Fibroblast of lung (primary cell): ENCODE measurements at regions not wholly inside any gene's neighbourhood (a gene's known extent, or its start where the extent isn't known, plus 50 kb on each side); places are given as distances from the start of the nearest gene placed in this dataset.

Experiments used
- DNase-seq, 2 donors: peaks; one replicate each; pipeline versions ENCODE4 v3.0.0 to v3.0.0-alpha.2; 2010; ENCODE audit warnings: low read depth in 2 of 2
- H2AFZ ChIP-seq: 2 replicates; pipeline ENCODE4 v1.5.1; 2012; ENCODE audit warnings: low read length, control low read depth, inconsistent platforms
- H3K27ac ChIP-seq: 2 replicates; pipeline ENCODE4 v1.5.1; 2011; ENCODE audit warnings: low read length, control low read depth; ENCODE audit not compliant: insufficient read depth
- H3K27me3 ChIP-seq: 2 replicates; pipeline ENCODE4 v1.5.1; 2011; ENCODE audit warnings: mild to moderate bottlenecking, low read length; ENCODE audit not compliant: control insufficient read depth, insufficient read depth
- H3K36me3 ChIP-seq: 2 replicates; pipeline ENCODE4 v1.5.1; 2011; ENCODE audit warnings: low read length; ENCODE audit not compliant: control insufficient read depth, insufficient read depth
- H3K4me1 ChIP-seq: 2 replicates; pipeline ENCODE4 v1.5.1; 2011; ENCODE audit warnings: low read length; ENCODE audit not compliant: control insufficient read depth, insufficient read depth; ENCODE audit errors: extremely low read depth
- H3K4me2 ChIP-seq: 2 replicates; pipeline ENCODE4 v1.5.1; 2011; ENCODE audit warnings: low read length, control low read depth; ENCODE audit not compliant: insufficient read depth; ENCODE audit errors: extremely low read depth
- H3K4me3 ChIP-seq, 4 experiments: fragments of 200-600 bp in 1 of 4; sonication (generic) in 1 of 4; replicated peaks in 1 of 4; 2 replicates each; pipeline ENCODE4 v1.5.1; 2011 to 2016; ENCODE audit warnings: low read length in 4 of 4, low read depth in 3 of 4, mild to moderate bottlenecking in 3 of 4, control low read depth in 2 of 4, inconsistent platforms in 1 of 4, mixed read lengths in 1 of 4; ENCODE audit not compliant: insufficient read depth in 1 of 4; ENCODE audit errors: control extremely low read depth in 1 of 4
- H3K79me2 ChIP-seq: 2 replicates; pipeline ENCODE4 v1.5.1; 2012; ENCODE audit warnings: mild to moderate bottlenecking, low read length, inconsistent platforms; ENCODE audit not compliant: control insufficient read depth, insufficient read depth
- H3K9ac ChIP-seq: 2 replicates; pipeline ENCODE4 v1.5.1; 2011; ENCODE audit warnings: mild to moderate bottlenecking, low read length, control low read depth; ENCODE audit not compliant: insufficient read depth
- H3K9me3 ChIP-seq: 2 replicates; pipeline ENCODE4 v1.5.1; 2012; ENCODE audit warnings: low read depth, low read length; ENCODE audit not compliant: control insufficient read depth, insufficient read depth
- H4K20me1 ChIP-seq: 2 replicates; pipeline ENCODE4 v1.5.1; 2011; ENCODE audit warnings: low read length; ENCODE audit not compliant: control insufficient read depth, insufficient read depth; ENCODE audit errors: extremely low read depth
- CTCF ChIP-seq, 2 donors: IDR thresholded peaks in 1 of 2; conservative IDR thresholded peaks in 1 of 2; 1 replicate in 1 of 2; 2 replicates in 1 of 2; pipeline ENCODE4 v1.5.1; 2011 to 2012; ENCODE audit warnings: low read length in 2 of 2, control low read depth in 1 of 2, inconsistent platforms in 1 of 2, low read depth in 1 of 2, mild to moderate bottlenecking in 1 of 2
- EZH2 ChIP-seq: IDR thresholded peaks from 2 replicates; pipeline ENCODE4 v1.5.1; 2012; ENCODE audit warnings: low read length, control low read depth, mild to moderate bottlenecking; ENCODE audit errors: missing control alignments

GRCh38 chr17:73834684-73835343, 190.6 kb upstream of the SDK2 start:
- TF ChIP-seq EZH2, result no peak
- TF ChIP-seq CTCF (conservative IDR thresholded peaks at IDR 0.05 in 1 of 2, IDR thresholded peaks at IDR 0.05 in 1 of 2; ENCODE audit: low read depth in 1 of 2, low read length in 2 of 2), result no peak
- no peak overlapping the region for H3K27ac ChIP-seq
- H3K9me3 ChIP-seq, result no peaks in the 10 kb centered on the region
- H3K27me3 ChIP-seq, result no peaks in the 10 kb centered on the region
- H3K79me2 ChIP-seq, result no peaks in the 10 kb centered on the region
- no peak overlapping the region for H2AFZ ChIP-seq
- H3K9ac ChIP-seq, result no peak overlapping the region
- H3K36me3 ChIP-seq, result no peaks in the 10 kb centered on the region
- no peak for DNase-seq
- H3K4me1 ChIP-seq, result no peaks in the 10 kb centered on the region
- no peak overlapping the region for H3K4me2 ChIP-seq
- H3K4me3 ChIP-seq, result no peak overlapping the region
- no peaks in the 10 kb centered on the region for H4K20me1 ChIP-seq

GRCh38 chr17:73835605-73836004, 191.4 kb upstream of the SDK2 start:
- Histone ChIP-seq H3K9ac (no peak overlapping the region), H3K27ac (no peak overlapping the region), H3K4me3 (no peak overlapping the region), H4K20me1 (no peaks in the 10 kb centered on the region), H3K4me2 (no peak overlapping the region), H2AFZ (no peak overlapping the region), H3K79me2 (no peaks in the 10 kb centered on the region), H3K27me3 (no peaks in the 10 kb centered on the region), H3K36me3 (no peaks in the 10 kb centered on the region), H3K9me3 (no peaks in the 10 kb centered on the region), H3K4me1 (no peaks in the 10 kb centered on the region)
- no peak for DNase-seq
- TF ChIP-seq EZH2, result no peak
- TF ChIP-seq CTCF (conservative IDR thresholded peaks at IDR 0.05 in 1 of 2, IDR thresholded peaks at IDR 0.05 in 1 of 2; ENCODE audit: low read depth in 1 of 2, low read length in 2 of 2), result no peak

GRCh38 chr17:73838815-73839214, 194.6 kb upstream of the SDK2 start:
- no peaks in the 10 kb centered on the region for H3K36me3 ChIP-seq
- H2AFZ ChIP-seq, result no peak overlapping the region
- no peak overlapping the region for H3K9ac ChIP-seq
- H3K27me3 ChIP-seq, result no peaks in the 10 kb centered on the region
- H3K4me3 ChIP-seq, result no peak overlapping the region
- H3K4me2 ChIP-seq, result no peak overlapping the region
- no peaks in the 10 kb centered on the region for H3K79me2 ChIP-seq
- no peak overlapping the region for H3K27ac ChIP-seq
- H4K20me1 ChIP-seq, result no peaks in the 10 kb centered on the region
- TF ChIP-seq EZH2 (no peak), CTCF (conservative IDR thresholded peaks at IDR 0.05 in 1 of 2, IDR thresholded peaks at IDR 0.05 in 1 of 2; ENCODE audit: low read depth in 1 of 2, low read length in 2 of 2) (no peak)
- H3K4me1 ChIP-seq, result no peaks in the 10 kb centered on the region
- DNase-seq, result no peak
- no peaks in the 10 kb centered on the region for H3K9me3 ChIP-seq
